ENCODE measurements at regions not wholly inside any gene's neighbourhood (a gene's known extent, or its start where the extent isn't known, plus 50 kb on each side); places are given as distances from the start of the nearest gene placed in this dataset.

- Histone ChIP-seq H3K36me3 (ENCODE audit: insufficient read depth) (peaks cover 3% of the 10 kb centered on the region; the same call in 1 of the 2 replicates), H3K79me2 (replicated peaks; ENCODE audit: insufficient read depth) (no peaks in the 10 kb centered on the region), H3K27ac (ENCODE audit: low read depth) (no peak overlapping the region), H3K4me1 (ENCODE audit: insufficient read depth) (no peaks in the 10 kb centered on the region), H3K4me3 (no peak overlapping the region), H4K20me1 (replicated peaks; ENCODE audit: insufficient read depth) (no peaks in the 10 kb centered on the region), H3K27me3 (ENCODE audit: insufficient read depth) (no peaks in the 10 kb centered on the region), H3K4me2 (no peak overlapping the region), H3F3A (replicated peaks; ENCODE audit: low read depth) (no peaks in the 10 kb centered on the region), H3K9me2 (ENCODE audit: insufficient read depth) (no peaks in the 10 kb centered on the region; the same call in 1 of the 2 replicates), H2AFZ (no peak overlapping the region)
- DNase-seq (ENCODE audit: low spot score), result no peak
- no peak for TF ChIP-seq STAT1 (IDR thresholded peaks at IDR 0.05; ENCODE audit: unreplicated experiment)
- TF ChIP-seq EZH2 (IDR thresholded peaks at IDR 0.05; ENCODE audit: low read depth, unreplicated experiment), result no peak
- TF ChIP-seq ZNF114 (CRISPR knock-in tag; IDR thresholded peaks at IDR 0.05), result no peak
- no peak for TF ChIP-seq POLR2AphosphoS5 (IDR thresholded peaks at IDR 0.05; ENCODE audit: low read depth)
- TF ChIP-seq REST (IDR thresholded peaks at IDR 0.05; ENCODE audit: unreplicated experiment), result no peak
- no peak for TF ChIP-seq JUNB (IDR thresholded peaks at IDR 0.05; ENCODE audit: unreplicated experiment)
- peaks cover 7% of the 10 kb centered on the region; the same call in 2 of the 3 replicates for H3K36me3 Mint-ChIP-seq (ENCODE audit: low read depth)
- H3K4me1 Mint-ChIP-seq, result no peaks in the 10 kb centered on the region
- H3K27me3 Mint-ChIP-seq (ENCODE audit: insufficient read depth, low read depth, poor library complexity), result no peaks in the 10 kb centered on the region
- no peak overlapping the region for H3K4me3 Mint-ChIP-seq
- no peak overlapping the region for H3K27ac Mint-ChIP-seq
- peaks cover 9% of the 10 kb centered on the region for H3K9me3 Mint-ChIP-seq
- ATAC-seq, result no peak
Measured at GRCh38 chr3:144182501-144182900, 210.9 kb downstream of the DIPK2A start.

DNA sequence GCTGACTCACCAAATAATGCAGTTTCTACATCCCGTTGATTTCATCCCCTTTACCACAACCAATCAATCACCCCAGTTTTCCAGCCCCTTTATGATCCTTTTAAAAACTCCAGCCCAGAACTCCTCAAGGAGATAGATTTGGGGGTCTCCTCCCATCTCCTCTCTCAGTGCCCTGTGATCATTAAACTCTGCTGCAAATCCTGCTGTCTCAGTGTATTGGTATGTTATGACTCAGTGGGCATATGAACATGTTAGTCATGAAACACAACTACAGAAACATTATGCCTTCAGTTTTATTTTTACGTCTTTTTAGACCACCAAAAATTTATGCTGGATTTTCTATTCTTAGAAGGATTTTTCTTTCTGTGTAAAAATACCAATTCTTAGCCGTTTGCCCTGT is 213.7 kb downstream of the DIPK2A start:
- no peak for ATAC-seq
- no peak overlapping the region for H3K27ac Mint-ChIP-seq
- no peak for DNase-seq (ENCODE audit: low spot score)
- TF ChIP-seq EZH2phosphoT487 (IDR thresholded peaks at IDR 0.05; ENCODE audit: unreplicated experiment) (no peak), REST (IDR thresholded peaks at IDR 0.05; ENCODE audit: unreplicated experiment) (no peak), CREB1 (CRISPR knock-in tag; IDR thresholded peaks at IDR 0.05; ENCODE audit: low read depth) (no peak), JUNB (IDR thresholded peaks at IDR 0.05; ENCODE audit: unreplicated experiment) (no peak), ZNF462 (CRISPR knock-in tag; IDR thresholded peaks at IDR 0.05) (no peak)

More for the DNA sequence above, 213.7 kb downstream of the DIPK2A start:
- no peaks in the 10 kb centered on the region for H3F3A ChIP-seq (replicated peaks; ENCODE audit: low read depth)
- no peak overlapping the region for H3K4me3 Mint-ChIP-seq
- no peak overlapping the region for H3K4me2 ChIP-seq
- H3K9me2 ChIP-seq (ENCODE audit: insufficient read depth), result no peaks in the 10 kb centered on the region; the same call in 1 of the 2 replicates
- 0 out of 2 replicates have a peak, but pooled peaks cover 4% of the 10 kb centered on the region for H3K4me1 ChIP-seq (ENCODE audit: insufficient read depth)
- peaks cover 15% of the 10 kb centered on the region; the same call in 2 of the 3 replicates for H3K4me1 Mint-ChIP-seq
- no peaks in the 10 kb centered on the region for H3K27me3 ChIP-seq (ENCODE audit: insufficient read depth)
- H3K27ac ChIP-seq (ENCODE audit: low read depth), result no peak overlapping the region
- H4K20me1 ChIP-seq (replicated peaks; ENCODE audit: insufficient read depth), result no peaks in the 10 kb centered on the region
- no peaks in the 10 kb centered on the region for H3K79me2 ChIP-seq (replicated peaks; ENCODE audit: insufficient read depth)
- H3K36me3 Mint-ChIP-seq (ENCODE audit: low read depth), result peaks cover 7% of the 10 kb centered on the region; the same call in 2 of the 3 replicates
- H3K27me3 Mint-ChIP-seq (ENCODE audit: insufficient read depth, low read depth, poor library complexity), result no peaks in the 10 kb centered on the region
- H2AFZ ChIP-seq, result no peak overlapping the region
- H3K4me3 ChIP-seq, result no peak overlapping the region
- peaks cover 9% of the 10 kb centered on the region for H3K9me3 Mint-ChIP-seq
- H3K36me3 ChIP-seq (ENCODE audit: insufficient read depth), result peaks cover 3% of the 10 kb centered on the region; the same call in 1 of the 2 replicates
